ENCODE measurements at regions not wholly inside any gene's neighbourhood (a gene's known extent, or its start where the extent isn't known, plus 50 kb on each side); places are given as distances from the start of the nearest gene placed in this dataset.
"Not testable (repeated sequence)": the region's sequence is repeated elsewhere in the genome, so short reads cannot be mapped to it uniquely, and the experiment has no call there.

- no peak for DNase-seq
Measured at GRCh38 chr7:87007038-87007437, 52.4 kb downstream of the ELAPOR2 start.

GRCh38 chr7:87004956-87005355 is 54.5 kb downstream of the ELAPOR2 start:
- DNase-seq, result no peak

DNA sequence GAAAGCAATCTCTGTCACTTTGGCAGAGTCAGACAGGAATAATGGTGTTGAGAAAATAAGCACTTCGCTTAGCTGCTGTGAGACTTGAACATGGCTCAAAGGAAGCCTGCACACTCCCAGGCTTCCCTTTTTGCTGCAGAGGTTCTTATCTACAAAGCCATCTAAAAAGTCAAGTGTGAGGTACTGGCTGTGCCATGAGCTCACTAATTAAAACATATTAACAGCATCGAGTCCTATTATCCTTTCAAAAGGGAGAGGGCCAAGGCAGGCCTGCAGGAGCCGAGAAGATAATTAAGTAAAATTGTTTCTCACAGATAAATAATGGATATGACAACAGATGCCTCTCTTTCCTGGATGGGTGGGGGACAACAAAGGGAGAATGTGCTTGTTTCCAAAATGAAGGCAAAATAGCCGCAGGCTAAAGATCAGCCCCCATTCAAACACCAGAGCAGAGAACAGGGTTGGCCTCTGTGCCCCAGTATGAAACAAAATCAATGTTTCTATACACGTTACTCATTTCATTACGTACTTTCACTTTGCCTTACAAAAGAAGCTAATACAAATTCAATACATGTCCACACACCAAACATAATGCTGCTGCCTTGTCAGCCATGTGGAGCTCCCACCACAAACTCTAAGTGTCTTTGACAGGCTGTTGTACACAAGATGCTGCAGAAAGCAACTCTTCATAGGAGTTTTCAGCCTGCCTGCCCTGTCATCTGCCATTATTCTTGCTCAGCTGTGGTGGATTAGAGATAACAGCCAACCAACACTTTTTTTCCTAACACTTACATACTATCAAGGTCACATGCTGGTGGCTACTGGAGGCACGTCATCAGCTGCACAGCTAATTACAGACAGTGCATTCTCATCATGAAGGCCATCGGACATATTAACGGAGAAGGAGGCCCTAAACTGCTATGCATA is 55.3 kb downstream of the ELAPOR2 start:
- peak in 1 of 2 experiments; percentile 19 for DNase-seq

- peak in 1 of 2 experiments; percentile 3 for DNase-seq
Measured at GRCh38 chr7:87001214-87001613, 58.2 kb downstream of the ELAPOR2 start.

DNA sequence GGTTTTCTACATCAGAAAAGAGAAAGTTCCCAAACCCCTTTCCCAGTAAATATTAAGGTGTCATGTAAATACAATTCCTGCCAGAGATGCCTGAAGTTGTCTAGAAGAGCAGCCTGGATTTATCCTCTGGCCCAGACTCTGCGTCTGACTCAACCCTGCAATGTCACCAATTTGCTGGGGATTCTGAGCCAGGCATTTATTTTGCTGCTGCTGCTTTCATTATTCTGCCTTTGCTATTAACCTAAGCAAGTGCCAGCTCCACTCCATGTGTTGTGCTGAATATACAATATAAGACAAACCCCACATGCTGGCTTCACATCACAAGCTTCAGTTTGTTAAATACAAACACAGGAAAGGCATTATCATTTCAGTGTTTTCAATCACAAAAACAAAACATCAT is 59.1 kb downstream of the ELAPOR2 start:
- DNase-seq, result no peak

GRCh38 chr7:86999750-87000149 is 59.7 kb downstream of the ELAPOR2 start:
- no peak for DNase-seq

DNA sequence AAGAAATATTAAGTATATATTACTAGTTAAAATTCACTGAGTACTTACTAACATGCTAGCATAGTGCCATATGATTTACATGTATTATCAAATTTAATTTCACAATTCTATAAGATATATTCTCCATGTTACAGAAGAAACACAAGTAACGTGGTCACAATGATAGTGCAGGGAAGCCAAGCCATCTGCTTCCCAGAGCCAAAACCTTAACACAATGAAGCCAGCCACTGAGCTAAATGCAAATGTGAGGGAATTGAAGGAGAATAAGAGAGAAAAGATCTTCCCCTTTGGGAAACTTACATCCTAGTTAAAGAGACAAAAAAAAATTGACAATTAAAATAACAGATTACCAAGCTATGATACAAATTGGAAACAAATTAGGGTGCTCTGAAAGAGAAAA is 63.6 kb downstream of the ELAPOR2 start:
- DNase-seq, result no peak

DNA sequence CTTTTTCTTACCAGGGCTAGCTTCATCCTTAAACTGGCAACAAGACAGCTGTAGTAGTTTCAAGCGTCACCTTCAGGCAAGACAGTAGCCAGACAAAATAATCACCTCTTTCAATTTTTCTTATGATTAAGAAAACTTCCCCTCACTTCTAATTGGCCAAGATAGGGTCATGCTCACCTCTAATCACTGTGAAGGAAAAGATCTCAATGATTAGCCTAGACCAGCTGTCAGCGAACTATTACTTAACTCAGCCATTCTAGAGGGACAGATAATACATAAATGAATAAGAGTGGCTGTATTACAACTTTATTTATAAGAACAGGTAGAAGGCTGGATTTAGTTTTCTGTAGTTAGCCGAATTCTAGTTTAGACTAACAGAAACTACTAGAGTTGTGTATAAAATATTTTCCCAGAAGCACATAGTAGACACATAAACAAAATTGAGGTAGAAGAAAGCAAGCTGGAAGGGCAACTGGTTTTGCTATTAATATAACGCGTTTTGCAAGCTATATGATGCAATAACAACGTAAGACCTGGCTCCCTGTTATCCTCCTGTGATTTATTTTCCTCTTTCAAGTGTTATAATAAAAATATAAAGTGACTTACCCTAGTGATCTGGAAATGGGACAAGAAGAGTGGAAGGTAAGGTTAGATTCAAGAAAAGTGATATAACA is 64.3 kb downstream of the ELAPOR2 start:
- DNase-seq, result no peak

DNA sequence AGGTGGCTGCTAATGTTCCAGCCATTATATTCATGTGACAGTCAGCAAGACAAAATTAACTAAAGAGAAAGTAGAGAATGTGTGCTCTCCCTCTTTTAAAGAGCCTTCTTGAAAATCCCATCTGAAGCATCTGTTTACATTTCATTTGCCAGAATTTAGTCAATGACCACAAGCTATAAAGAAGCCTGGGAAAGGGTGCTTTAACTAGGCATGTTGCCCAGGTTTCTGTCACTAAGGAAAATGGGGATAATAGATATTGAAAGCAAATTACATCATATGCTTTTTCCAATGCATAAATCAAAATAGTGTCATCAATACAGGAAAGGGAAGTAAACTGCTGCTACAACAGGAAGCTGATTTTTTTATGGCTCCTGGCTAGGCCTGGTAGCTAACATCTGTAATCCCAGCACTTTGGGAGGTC is 67.7 kb downstream of the ELAPOR2 start:
- no peak for DNase-seq

GRCh38 chr7:86991093-86991769 is 68.2 kb downstream of the ELAPOR2 start:
- no peak for DNase-seq

- no peak for DNase-seq
Measured at GRCh38 chr7:86989407-86989806, 70.0 kb downstream of the ELAPOR2 start.

DNA sequence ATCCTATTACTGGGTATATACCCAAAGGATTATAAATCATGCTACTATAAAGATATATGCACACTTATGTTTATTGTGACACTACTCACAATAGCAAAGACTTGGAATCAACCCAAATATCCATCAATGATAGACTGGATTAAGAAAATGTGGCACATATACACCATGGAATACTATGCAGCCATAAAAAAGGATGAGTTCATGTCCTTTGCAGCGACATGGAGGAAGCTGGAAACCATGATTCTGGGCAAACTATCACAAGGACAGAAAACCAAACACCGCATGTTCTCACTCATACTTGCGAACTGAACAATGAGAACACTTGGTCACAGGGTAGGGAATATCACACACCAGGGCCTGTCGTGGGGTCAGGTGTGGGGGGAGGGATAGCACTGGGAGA is 71.6 kb downstream of the ELAPOR2 start:
- DNase-seq, result not testable (repeated sequence)

- DNase-seq, result not testable (repeated sequence)
Measured at GRCh38 chr7:86987358-86987757, 72.1 kb downstream of the ELAPOR2 start.

GRCh38 chr7:86985342-86985741 is 74.1 kb downstream of the ELAPOR2 start:
- DNase-seq, result not testable (repeated sequence)

DNA sequence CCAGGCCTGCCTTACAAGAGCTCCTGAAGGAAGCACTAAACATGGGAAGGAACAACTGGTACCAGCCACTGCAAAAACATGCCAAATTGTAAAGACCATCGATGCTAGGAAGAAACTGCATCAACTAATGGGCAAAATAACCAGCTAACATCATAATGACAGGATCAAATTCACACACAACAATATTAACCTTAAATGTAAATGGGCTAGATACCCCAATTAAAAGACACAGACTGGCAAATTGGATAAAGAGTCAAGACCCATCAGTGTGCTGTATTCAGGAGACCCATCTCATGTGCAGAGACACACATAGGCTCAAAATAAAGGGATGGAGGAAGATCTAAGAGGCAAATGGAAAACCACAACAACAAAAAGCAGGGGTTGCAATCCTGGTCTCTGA is 75.8 kb downstream of the ELAPOR2 start:
- not testable (repeated sequence) for DNase-seq

GRCh38 chr7:86981937-86982336 is 77.5 kb downstream of the ELAPOR2 start:
- not testable (repeated sequence) for DNase-seq

DNA sequence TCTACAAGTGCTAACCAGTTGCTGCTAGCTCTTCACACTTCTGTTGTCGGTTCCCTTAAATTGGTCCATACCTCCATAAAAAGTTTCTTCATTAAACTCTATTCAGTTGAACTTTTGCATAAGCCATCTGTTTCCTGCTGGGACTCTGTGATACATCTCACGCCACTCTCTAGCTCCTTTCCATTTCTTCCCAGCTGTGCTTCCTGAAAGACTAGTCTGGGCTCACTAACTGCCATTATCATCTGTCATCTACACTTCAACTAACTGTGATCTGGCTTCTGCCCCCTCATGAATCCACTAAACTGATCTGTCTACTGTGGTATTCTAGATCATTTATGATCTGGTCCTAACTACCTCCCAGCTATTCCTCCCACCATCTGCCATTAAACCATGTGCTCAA is 78.3 kb downstream of the ELAPOR2 start:
- DNase-seq, result peak; percentile 78 to 87

GRCh38 chr7:86980223-86980622 is 79.2 kb downstream of the ELAPOR2 start:
- peak; percentile 34 to 37 for DNase-seq

DNA sequence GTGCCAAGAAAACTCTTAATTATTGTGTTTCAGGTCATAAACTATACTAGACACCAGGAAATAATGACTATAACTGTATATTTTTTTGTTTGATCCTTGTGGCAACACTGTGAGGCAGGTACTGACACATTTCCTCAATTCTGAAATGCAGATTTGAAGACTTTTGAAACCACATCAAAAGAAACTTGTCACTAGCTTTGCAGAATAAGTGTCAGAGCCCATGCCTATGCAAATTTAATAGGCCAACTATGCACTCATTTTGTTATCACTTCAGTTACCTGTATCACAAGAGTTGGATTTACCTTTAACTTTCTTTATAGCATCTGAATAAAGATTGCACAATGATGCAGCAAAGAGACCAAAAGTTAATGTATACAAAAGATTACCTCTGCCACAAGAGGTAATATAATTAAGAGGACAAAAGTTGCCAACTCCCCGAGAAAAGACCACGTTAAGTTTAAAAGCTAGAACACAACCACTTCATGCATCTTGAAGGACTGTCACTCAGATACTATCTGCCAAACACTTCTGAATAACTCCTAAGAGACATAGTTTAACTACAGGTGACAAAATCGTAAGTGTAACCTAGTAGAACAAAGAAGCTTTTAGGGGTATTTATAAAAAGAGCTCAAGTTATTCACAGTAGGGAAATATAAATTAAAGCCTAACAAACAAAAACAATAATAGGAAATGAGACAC is 80.5 kb downstream of the ELAPOR2 start:
- no peak for DNase-seq

- DNase-seq, result no peak
Measured at GRCh38 chr7:86976958-86977357, 82.5 kb downstream of the ELAPOR2 start.

GRCh38 chr7:86975914-86976313 is 83.5 kb downstream of the ELAPOR2 start:
- DNase-seq, result no peak

DNA sequence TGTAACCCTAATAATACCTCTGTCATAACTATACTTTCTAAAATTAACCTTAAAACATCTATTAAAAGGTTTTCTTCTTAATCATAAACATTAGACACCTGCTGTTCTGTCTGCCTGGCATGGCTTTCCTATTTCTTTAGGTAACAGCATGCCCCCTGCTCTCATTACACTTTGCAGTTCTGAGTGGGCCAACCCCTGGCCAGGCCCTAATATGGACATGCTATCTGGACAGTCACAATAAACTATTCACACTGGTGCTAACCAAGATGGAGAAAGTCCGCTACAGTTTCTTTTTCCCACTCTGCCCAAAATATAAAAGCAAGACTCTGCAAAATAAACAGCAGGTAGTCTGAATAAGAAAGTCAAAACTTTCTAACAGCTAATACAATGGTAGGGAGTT is 84.0 kb downstream of the ELAPOR2 start:
- DNase-seq, result no peak

DNA sequence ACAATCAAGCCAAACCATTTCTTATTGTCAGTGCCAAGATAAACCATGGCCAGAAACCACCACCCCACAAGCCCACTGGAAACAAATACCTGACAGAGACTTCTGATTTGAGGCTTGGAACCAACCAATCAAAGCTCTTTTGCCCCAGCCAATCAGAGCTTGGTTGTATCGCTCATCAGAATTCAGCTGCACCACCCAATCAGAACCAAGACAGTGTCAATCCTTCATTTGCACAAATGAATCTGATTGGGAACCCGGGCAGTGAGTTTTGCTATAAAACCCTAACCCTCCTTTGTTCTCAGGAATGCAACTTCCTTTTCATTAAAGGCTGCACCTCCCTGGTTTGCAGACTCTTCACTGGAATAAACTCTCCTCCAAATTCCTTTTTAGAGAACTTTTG is 87.4 kb downstream of the ELAPOR2 start:
- DNase-seq, result no peak

Measured in Kasumi-1 (cell line).